Rectal smooth muscle tissue (tissue), 1 donor: ENCODE measurements at regions not wholly inside any gene's neighbourhood (a gene's known extent, or its start where the extent isn't known, plus 50 kb on each side); places are given as distances from the start of the nearest gene placed in this dataset.

Experiments
- H3K27ac ChIP-seq: one replicate; pipeline ENCODE4 v1.7.0; 2013; ENCODE audit warnings: low read depth, low read length, inconsistent platforms
- H3K27me3 ChIP-seq: one replicate; pipeline ENCODE4 v1.7.0; 2013; ENCODE audit warnings: low read length; ENCODE audit not compliant: control insufficient read depth, insufficient read depth
- H3K36me3 ChIP-seq: one replicate; pipeline ENCODE4 v1.7.0; 2013; ENCODE audit warnings: low read length; ENCODE audit not compliant: control insufficient read depth, insufficient read depth
- H3K4me1 ChIP-seq: one replicate; pipeline ENCODE4 v1.7.0; 2013; ENCODE audit warnings: low read length; ENCODE audit not compliant: control insufficient read depth, insufficient read depth
- H3K4me3 ChIP-seq: one replicate; pipeline ENCODE4 v1.7.0; 2013; ENCODE audit warnings: low read length
- H3K9ac ChIP-seq: one replicate; pipeline ENCODE4 v1.7.0; 2013; ENCODE audit warnings: low read length

- Histone ChIP-seq H3K4me1 (no peaks in the 10 kb centered on the region), H3K27me3 (no peaks in the 10 kb centered on the region)
Observed at GRCh38 chr15:39075311-39075710, 505.6 kb upstream of the THBS1 start.

GRCh38 chr15:39075756-39076341, 505.0 kb upstream of the THBS1 start:
- Histone ChIP-seq H3K36me3 (no peaks in the 10 kb centered on the region), H3K4me3 (no peak overlapping the region), H3K27ac (no peak overlapping the region)

More at GRCh38 chr15:39075311-39075710, 505.6 kb upstream of the THBS1 start:
- Histone ChIP-seq H3K36me3 (no peaks in the 10 kb centered on the region), H3K4me3 (no peak overlapping the region), H3K9ac (no peak overlapping the region), H3K27ac (no peak overlapping the region)

GRCh38 chr15:39078026-39078425, 502.9 kb upstream of the THBS1 start:
- H3K4me3 ChIP-seq = no peak overlapping the region
- H3K36me3 ChIP-seq = no peaks in the 10 kb centered on the region
- H3K4me1 ChIP-seq = no peaks in the 10 kb centered on the region
- no peaks in the 10 kb centered on the region for H3K27me3 ChIP-seq
- no peak overlapping the region for H3K27ac ChIP-seq
- H3K9ac ChIP-seq = no peak overlapping the region

More at GRCh38 chr15:39075756-39076341, 505.0 kb upstream of the THBS1 start:
- no peak overlapping the region for H3K9ac ChIP-seq
- H3K27me3 ChIP-seq = no peaks in the 10 kb centered on the region
- H3K4me1 ChIP-seq = no peaks in the 10 kb centered on the region

DNA sequence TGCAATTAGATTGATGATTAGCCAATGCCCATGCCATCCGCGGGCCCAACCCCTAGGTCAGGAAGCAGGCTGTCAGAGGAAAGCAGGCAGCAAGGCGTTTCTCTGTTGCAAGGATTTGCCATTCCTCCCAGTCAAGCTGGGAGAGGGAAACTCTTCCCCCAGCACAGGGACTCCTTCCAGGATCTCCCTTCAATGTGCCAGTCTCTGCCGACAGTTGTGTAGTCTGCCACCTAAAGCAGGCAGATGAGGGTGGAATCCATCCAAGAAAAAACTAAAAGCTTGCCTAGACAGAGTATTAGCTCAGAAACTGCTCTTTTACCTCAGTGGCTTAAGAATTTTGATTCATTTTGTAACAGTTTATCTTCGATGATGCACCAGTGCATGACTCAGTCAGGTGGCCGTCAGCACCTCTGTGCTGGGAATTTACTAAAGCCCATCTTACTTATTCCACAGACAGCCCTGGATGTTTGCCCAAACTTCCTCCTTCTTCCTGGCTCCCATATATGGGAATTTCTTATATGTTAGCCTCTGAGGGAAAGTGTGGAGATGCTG, 501.5 kb upstream of the THBS1 start:
- Histone ChIP-seq H3K4me1 (no peaks in the 10 kb centered on the region), H3K9ac (no peak overlapping the region), H3K36me3 (no peaks in the 10 kb centered on the region), H3K27me3 (no peaks in the 10 kb centered on the region), H3K4me3 (no peak overlapping the region), H3K27ac (no peak overlapping the region)

DNA sequence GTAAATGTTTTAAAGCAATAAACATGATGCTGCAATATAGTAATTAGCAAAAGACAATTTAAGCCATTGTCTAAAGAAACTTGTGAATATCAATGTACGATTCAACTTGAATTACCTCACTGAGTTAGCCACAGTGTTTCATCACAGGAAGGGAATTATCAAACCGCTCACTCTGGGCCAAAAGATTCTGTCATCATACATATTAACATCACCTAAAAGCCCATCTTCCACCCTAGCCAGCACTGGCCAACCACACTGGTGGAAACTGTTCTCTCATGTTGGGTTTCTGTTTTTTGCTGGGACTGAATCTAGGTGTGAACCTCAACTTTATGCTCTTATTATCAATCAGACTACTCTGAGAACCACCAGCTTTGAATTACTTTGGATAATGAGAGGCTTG, 497.7 kb upstream of the THBS1 start:
- peaks cover 13% of the 10 kb centered on the region for H3K4me1 ChIP-seq
- H3K27ac ChIP-seq = no peak overlapping the region
- H3K4me3 ChIP-seq = no peak overlapping the region
- no peaks in the 10 kb centered on the region for H3K27me3 ChIP-seq
- H3K9ac ChIP-seq = no peak overlapping the region
- no peaks in the 10 kb centered on the region for H3K36me3 ChIP-seq

- no peak overlapping the region for H3K9ac ChIP-seq
- H3K27ac ChIP-seq = peak overlapping the region; percentile 66
Observed at GRCh38 chr15:39084674-39085530, 496.0 kb upstream of the THBS1 start.

DNA sequence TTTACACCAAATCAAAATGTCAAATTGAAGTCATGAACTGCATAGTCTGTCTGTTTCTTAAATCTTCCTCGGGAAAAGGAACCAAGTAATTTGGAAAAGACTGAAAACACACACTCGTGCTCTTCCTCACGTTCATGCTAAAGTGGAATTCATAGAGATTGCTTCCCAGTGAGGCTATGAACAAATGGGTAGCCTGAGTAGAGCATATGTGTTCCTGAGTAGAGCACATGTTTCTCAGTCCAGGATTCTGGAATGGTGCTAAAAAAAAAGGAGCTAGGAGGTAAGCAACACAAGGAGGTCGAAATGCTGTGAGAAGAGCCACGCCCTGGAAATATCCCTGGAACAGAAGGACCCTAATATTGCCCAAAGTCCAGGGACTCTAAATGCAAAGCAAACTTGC, 494.2 kb upstream of the THBS1 start:
- no peaks in the 10 kb centered on the region for H3K36me3 ChIP-seq
- peak overlapping the region; percentile 55 for H3K27ac ChIP-seq
- H3K4me1 ChIP-seq = peaks cover 15% of the 10 kb centered on the region
- no peak overlapping the region for H3K4me3 ChIP-seq
- H3K27me3 ChIP-seq = no peaks in the 10 kb centered on the region
- no peak overlapping the region for H3K9ac ChIP-seq

More at GRCh38 chr15:39084674-39085530, 496.0 kb upstream of the THBS1 start:
- H3K27me3 ChIP-seq = no peaks in the 10 kb centered on the region
- H3K36me3 ChIP-seq = no peaks in the 10 kb centered on the region
- H3K4me1 ChIP-seq = peaks cover 15% of the 10 kb centered on the region
- no peak overlapping the region for H3K4me3 ChIP-seq

DNA sequence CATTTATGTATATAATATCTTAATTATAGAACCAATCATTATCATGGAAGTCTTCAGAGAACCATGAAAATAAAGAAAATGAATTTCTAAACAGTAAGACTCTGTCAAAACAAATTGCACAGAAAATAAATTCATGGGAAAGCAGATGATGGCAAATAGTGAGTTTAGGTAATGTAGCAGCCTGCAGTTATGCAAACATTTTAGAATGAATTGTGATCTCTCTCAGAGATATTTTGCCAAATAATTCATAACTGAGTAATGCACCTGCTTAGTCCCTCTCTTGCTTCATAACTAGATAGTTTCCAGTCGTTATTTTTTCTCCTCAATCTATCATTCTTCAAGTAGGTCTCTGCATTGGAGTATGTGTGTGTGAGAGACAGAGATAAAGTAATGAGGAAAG, 492.7 kb upstream of the THBS1 start:
- no peak overlapping the region for H3K4me3 ChIP-seq
- H3K27ac ChIP-seq = no peak overlapping the region

DNA sequence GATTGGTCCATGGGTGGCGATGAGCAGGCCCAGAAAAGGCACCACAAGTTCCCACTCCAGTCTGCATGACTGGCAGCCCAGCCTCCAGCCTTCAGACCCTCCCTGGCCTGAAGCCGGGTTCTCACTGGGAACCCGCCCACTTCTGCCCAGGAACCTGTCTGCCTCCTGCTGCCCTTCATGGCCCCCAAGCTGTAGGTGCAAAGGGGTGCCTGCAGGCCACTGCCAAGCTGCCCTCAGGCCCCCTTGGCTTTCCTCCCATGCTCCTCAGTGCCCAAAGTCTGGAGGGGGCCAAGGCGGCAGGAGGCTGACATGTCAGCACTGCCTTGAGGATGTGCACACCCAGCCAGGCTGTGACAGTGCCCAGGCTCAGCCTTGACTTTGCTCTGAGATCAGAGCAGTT, 488.5 kb upstream of the THBS1 start:
- Histone ChIP-seq H3K9ac (no peak overlapping the region), H3K36me3 (no peaks in the 10 kb centered on the region), H3K27ac (no peak overlapping the region), H3K27me3 (no peaks in the 10 kb centered on the region), H3K4me3 (no peak overlapping the region), H3K4me1 (peaks cover 9% of the 10 kb centered on the region)

More for the DNA sequence above, 492.7 kb upstream of the THBS1 start:
- peaks cover 17% of the 10 kb centered on the region for H3K4me1 ChIP-seq
- no peak overlapping the region for H3K9ac ChIP-seq
- no peaks in the 10 kb centered on the region for H3K27me3 ChIP-seq
- H3K36me3 ChIP-seq = no peaks in the 10 kb centered on the region

- H3K27me3 ChIP-seq = no peaks in the 10 kb centered on the region
- no peaks in the 10 kb centered on the region for H3K36me3 ChIP-seq
- H3K27ac ChIP-seq = no peak overlapping the region
- no peak overlapping the region for H3K9ac ChIP-seq
- no peak overlapping the region for H3K4me3 ChIP-seq
- H3K4me1 ChIP-seq = peaks cover 9% of the 10 kb centered on the region
Observed at GRCh38 chr15:39092761-39093160, 488.1 kb upstream of the THBS1 start.

- Histone ChIP-seq H3K36me3 (no peaks in the 10 kb centered on the region), H3K27ac (no peak overlapping the region), H3K9ac (no peak overlapping the region), H3K27me3 (no peaks in the 10 kb centered on the region), H3K4me1 (peaks cover 8% of the 10 kb centered on the region), H3K4me3 (no peak overlapping the region)
Observed at GRCh38 chr15:39094116-39094515, 486.8 kb upstream of the THBS1 start.

- H3K9ac ChIP-seq = no peak overlapping the region
- peak overlapping the region; percentile 74 for H3K27ac ChIP-seq
- H3K4me1 ChIP-seq = peaks cover 8% of the 10 kb centered on the region
- H3K36me3 ChIP-seq = no peaks in the 10 kb centered on the region
- H3K27me3 ChIP-seq = no peaks in the 10 kb centered on the region
- H3K4me3 ChIP-seq = no peak overlapping the region
Observed at GRCh38 chr15:39095218-39095879, 485.5 kb upstream of the THBS1 start.
